HCT116 (cell line): ENCODE measurements at regions not wholly inside any gene's neighbourhood (a gene's known extent, or its start where the extent isn't known, plus 50 kb on each side); places are given as distances from the start of the nearest gene placed in this dataset.

Experiments
- ATF3 ChIP-seq: IDR thresholded peaks from 2 replicates; pipeline ENCODE4 v1.6.1; 2012
- CEBPB ChIP-seq: IDR thresholded peaks from 2 replicates; pipeline ENCODE4 v1.6.1; 2012; ENCODE audit warnings: low read depth
- CTCF ChIP-seq, 3 experiments: fragments of 200-600 bp in 1 of 3; sonication (generic) in 1 of 3; IDR thresholded peaks in 2 of 3; conservative IDR thresholded peaks in 1 of 3; 2 replicates each; pipeline ENCODE4 v1.5.1; 2012 to 2017; ENCODE audit warnings: low read depth in 2 of 3, low read length in 2 of 3, antibody characterized with exemption in 1 of 3, borderline replicate concordance in 1 of 3, control low read depth in 1 of 3, mild to moderate bottlenecking in 1 of 3, mixed read lengths in 1 of 3, mixed run types in 1 of 3, moderate library complexity in 1 of 3; ENCODE audit not compliant: insufficient read depth in 1 of 3
- EZH2 ChIP-seq: fragments of 200-600 bp; sonication (generic); IDR thresholded peaks from 2 replicates; pipeline ENCODE4 v1.6.1; 2017; ENCODE audit warnings: antibody characterized with exemption, mixed run types
- EZH2phosphoT487 ChIP-seq: fragments of 200-600 bp; IDR thresholded peaks from 2 replicates; pipeline ENCODE4 v1.6.1; 2018; ENCODE audit warnings: antibody characterized with exemption, borderline replicate concordance
- FOSL1 ChIP-seq: IDR thresholded peaks from 2 replicates; pipeline ENCODE4 v1.6.1; 2012; ENCODE audit warnings: low read depth
- MAX ChIP-seq: IDR thresholded peaks from 2 replicates; pipeline ENCODE4 v1.6.1; 2012
- POLR2A ChIP-seq: IDR thresholded peaks from 2 replicates; pipeline ENCODE4 v1.7.0; 2011; ENCODE audit warnings: borderline replicate concordance; ENCODE audit not compliant: insufficient read depth, insufficient read length; ENCODE audit errors: extremely low read depth
- RAD21 ChIP-seq: IDR thresholded peaks from 2 replicates; pipeline ENCODE4 v1.6.1; 2012; ENCODE audit warnings: low read depth, mild to moderate bottlenecking
- REST ChIP-seq: IDR thresholded peaks from 2 replicates; pipeline ENCODE4 v1.6.1; 2012; ENCODE audit warnings: low read depth
- SP1 ChIP-seq: IDR thresholded peaks from 2 replicates; pipeline ENCODE4 v1.6.1; 2012; ENCODE audit warnings: low read depth
- SRF ChIP-seq: IDR thresholded peaks from 2 replicates; pipeline ENCODE4 v1.6.1; 2012; ENCODE audit warnings: low read depth
- ZBTB33 ChIP-seq: IDR thresholded peaks from 2 replicates; pipeline ENCODE4 v1.6.1; 2011; ENCODE audit warnings: mild to moderate bottlenecking, low read length, moderate library complexity; ENCODE audit not compliant: insufficient replicate concordance; ENCODE audit errors: extremely low read depth
- ZNF274 ChIP-seq: fragments of 200-500 bp; sonication (Bioruptor generic); IDR thresholded peaks from 2 replicates; pipeline ENCODE4 v1.6.1; 2014; ENCODE audit warnings: mild to moderate bottlenecking, low read depth, low read length, inconsistent platforms

GRCh38 chrY:8336112-8336774, 1001.0 kb upstream of the TSPY4 start:
- no peak for TF ChIP-seq ATF3
- TF ChIP-seq ZNF274, result no peak
- TF ChIP-seq POLR2A, result no peak
- no peak for TF ChIP-seq CTCF (IDR thresholded peaks at IDR 0.05 in 2 of 3, conservative IDR thresholded peaks at IDR 0.05 in 1 of 3; ENCODE audit: borderline replicate concordance in 1 of 3, insufficient read depth in 1 of 3, low read depth in 2 of 3, low read length in 2 of 3)
- no peak for TF ChIP-seq CEBPB
- no peak for TF ChIP-seq SP1
- no peak for TF ChIP-seq EZH2phosphoT487
- no peak for TF ChIP-seq SRF
- TF ChIP-seq RAD21, result no peak
- TF ChIP-seq EZH2, result no peak
- TF ChIP-seq REST, result no peak
- TF ChIP-seq MAX, result no peak
- TF ChIP-seq FOSL1, result no peak
- no peak for TF ChIP-seq ZBTB33
